ENCODE measurements at regions not wholly inside any gene's neighbourhood (a gene's known extent, or its start where the extent isn't known, plus 50 kb on each side); places are given as distances from the start of the nearest gene placed in this dataset.

- H3K27me3 ChIP-seq (ENCODE audit: insufficient read depth, low read length): no peaks in the 10 kb centered on the region
- no peaks in the 10 kb centered on the region for H3K9me3 ChIP-seq (ENCODE audit: insufficient read depth, low read depth, low read length)
- H3K9me3 Mint-ChIP-seq (ENCODE audit: unreplicated experiment): peaks cover 8% of the 10 kb centered on the region
- FAIRE-seq (no peak), DNase-seq (ENCODE audit: low read depth) (no peak)
- TF ChIP-seq EZH2 (IDR thresholded peaks at IDR 0.05; ENCODE audit: insufficient read depth, low read length) (no peak), CTCF (IDR thresholded peaks at IDR 0.05; ENCODE audit: insufficient read depth, low read depth, low read length) (no peak)
- H3K4me2 ChIP-seq (ENCODE audit: low read length): no peak overlapping the region
- H3K4me1 ChIP-seq (ENCODE audit: insufficient read depth, low read length): no peaks in the 10 kb centered on the region
- no peak overlapping the region for H3K4me3 Mint-ChIP-seq (ENCODE audit: unreplicated experiment)
- no peak overlapping the region for H3K9ac ChIP-seq (ENCODE audit: low read length)
- no peak overlapping the region for H3K27ac Mint-ChIP-seq (ENCODE audit: unreplicated experiment)
- H2AFZ ChIP-seq (ENCODE audit: low read depth, low read length): no peak overlapping the region
- no peaks in the 10 kb centered on the region for H3K79me2 ChIP-seq (ENCODE audit: insufficient read depth, low read length)
- H3K27ac ChIP-seq (ENCODE audit: low read depth, low read length): no peak overlapping the region
- H4K20me1 ChIP-seq (ENCODE audit: insufficient read depth, low read length): no peaks in the 10 kb centered on the region
- H3K4me3 ChIP-seq (ENCODE audit: insufficient read depth, low read depth, low read length): no peak overlapping the region
- H3K36me3 ChIP-seq (ENCODE audit: insufficient read depth, low read length): no peaks in the 10 kb centered on the region
- no peaks in the 10 kb centered on the region for H3K4me1 Mint-ChIP-seq (ENCODE audit: low read depth, unreplicated experiment)
- H3K27me3 Mint-ChIP-seq (ENCODE audit: low read depth, unreplicated experiment): peaks cover 4% of the 10 kb centered on the region
- H3K36me3 Mint-ChIP-seq (ENCODE audit: low read depth, unreplicated experiment): no peaks in the 10 kb centered on the region
Observed at GRCh38 chr1:29532285-29532684, 296.0 kb downstream of the PTPRU start.

GRCh38 chr1:29531596-29531995 is 295.3 kb downstream of the PTPRU start:
- H3K9me3 ChIP-seq (ENCODE audit: insufficient read depth, low read depth, low read length): no peaks in the 10 kb centered on the region
- no peaks in the 10 kb centered on the region for H3K27me3 ChIP-seq (ENCODE audit: insufficient read depth, low read length)
- H4K20me1 ChIP-seq (ENCODE audit: insufficient read depth, low read length): no peaks in the 10 kb centered on the region
- no peaks in the 10 kb centered on the region for H3K79me2 ChIP-seq (ENCODE audit: insufficient read depth, low read length)
- TF ChIP-seq EZH2 (IDR thresholded peaks at IDR 0.05; ENCODE audit: insufficient read depth, low read length) (no peak), CTCF (IDR thresholded peaks at IDR 0.05; ENCODE audit: insufficient read depth, low read depth, low read length) (no peak)
- Mint-ChIP-seq H3K36me3 (ENCODE audit: low read depth, unreplicated experiment) (no peaks in the 10 kb centered on the region), H3K4me3 (ENCODE audit: unreplicated experiment) (no peak overlapping the region), H3K4me1 (ENCODE audit: low read depth, unreplicated experiment) (no peaks in the 10 kb centered on the region), H3K9me3 (ENCODE audit: unreplicated experiment) (peaks cover 8% of the 10 kb centered on the region), H3K27ac (ENCODE audit: unreplicated experiment) (no peak overlapping the region), H3K27me3 (ENCODE audit: low read depth, unreplicated experiment) (peaks cover 10% of the 10 kb centered on the region)
- H3K36me3 ChIP-seq (ENCODE audit: insufficient read depth, low read length): no peaks in the 10 kb centered on the region
- no peak overlapping the region for H3K4me3 ChIP-seq (ENCODE audit: insufficient read depth, low read depth, low read length)
- no peak overlapping the region for H3K9ac ChIP-seq (ENCODE audit: low read length)
- no peak overlapping the region for H2AFZ ChIP-seq (ENCODE audit: low read depth, low read length)
- FAIRE-seq: no peak
- H3K4me2 ChIP-seq (ENCODE audit: low read length): no peak overlapping the region
- no peaks in the 10 kb centered on the region for H3K4me1 ChIP-seq (ENCODE audit: insufficient read depth, low read length)
- no peak overlapping the region for H3K27ac ChIP-seq (ENCODE audit: low read depth, low read length)
- no peak for DNase-seq (ENCODE audit: low read depth)

GRCh38 chr1:29529677-29530278 is 293.5 kb downstream of the PTPRU start:
- H4K20me1 ChIP-seq (ENCODE audit: insufficient read depth, low read length): no peaks in the 10 kb centered on the region
- peaks cover 20% of the 10 kb centered on the region for H3K27me3 Mint-ChIP-seq (ENCODE audit: low read depth, unreplicated experiment)
- no peaks in the 10 kb centered on the region for H3K36me3 Mint-ChIP-seq (ENCODE audit: low read depth, unreplicated experiment)
- H3K9me3 ChIP-seq (ENCODE audit: insufficient read depth, low read depth, low read length): no peaks in the 10 kb centered on the region
- H2AFZ ChIP-seq (ENCODE audit: low read depth, low read length): no peak overlapping the region
- no peak for TF ChIP-seq CTCF (IDR thresholded peaks at IDR 0.05; ENCODE audit: insufficient read depth, low read depth, low read length)
- TF ChIP-seq EZH2 (IDR thresholded peaks at IDR 0.05; ENCODE audit: insufficient read depth, low read length): no peak
- H3K27ac Mint-ChIP-seq (ENCODE audit: unreplicated experiment): no peak overlapping the region
- no peaks in the 10 kb centered on the region for H3K4me1 ChIP-seq (ENCODE audit: insufficient read depth, low read length)
- no peak for DNase-seq (ENCODE audit: low read depth)
- no peaks in the 10 kb centered on the region for H3K36me3 ChIP-seq (ENCODE audit: insufficient read depth, low read length)
- H3K79me2 ChIP-seq (ENCODE audit: insufficient read depth, low read length): no peaks in the 10 kb centered on the region
- FAIRE-seq: no peak
- H3K4me1 Mint-ChIP-seq (ENCODE audit: low read depth, unreplicated experiment): no peaks in the 10 kb centered on the region
- H3K9me3 Mint-ChIP-seq (ENCODE audit: unreplicated experiment): peaks cover 5% of the 10 kb centered on the region
- no peak overlapping the region for H3K4me3 Mint-ChIP-seq (ENCODE audit: unreplicated experiment)
- no peak overlapping the region for H3K4me2 ChIP-seq (ENCODE audit: low read length)
- H3K4me3 ChIP-seq (ENCODE audit: insufficient read depth, low read depth, low read length): no peak overlapping the region
- no peaks in the 10 kb centered on the region for H3K27me3 ChIP-seq (ENCODE audit: insufficient read depth, low read length)
- H3K27ac ChIP-seq (ENCODE audit: low read depth, low read length): no peak overlapping the region
- no peak overlapping the region for H3K9ac ChIP-seq (ENCODE audit: low read length)
